NCI-H2227 (cell line): ENCODE measurements at regions not wholly inside any gene's neighbourhood (a gene's known extent, or its start where the extent isn't known, plus 50 kb on each side); places are given as distances from the start of the nearest gene placed in this dataset.

ENCODE experiments used
- DNase-seq: peaks from one replicate; lab custom pipeline; 2025; ENCODE audit not compliant: unreplicated experiment; lab: John Stamatoyannopoulos, UW

- no peak for DNase-seq
Observed at GRCh38 chr9:109939698-109940342, 159.8 kb downstream of the PALM2AKAP2 start.

- DNase-seq = no peak
Observed at GRCh38 chr9:109940561-109940960, 160.6 kb downstream of the PALM2AKAP2 start.

GRCh38 chr9:109941771-109942170, 161.8 kb downstream of the PALM2AKAP2 start:
- no peak for DNase-seq

GRCh38 chr9:109945573-109945972, 165.6 kb downstream of the PALM2AKAP2 start:
- no peak for DNase-seq

- no peak for DNase-seq
Observed at GRCh38 chr9:109948453-109948852, 168.5 kb downstream of the PALM2AKAP2 start.

GRCh38 chr9:109950710-109951443, 170.9 kb downstream of the PALM2AKAP2 start:
- DNase-seq = no peak

GRCh38 chr9:109953300-109953699, 173.3 kb downstream of the PALM2AKAP2 start:
- DNase-seq = no peak

- DNase-seq = no peak
Observed at GRCh38 chr9:109953813-109954497, 174.0 kb downstream of the PALM2AKAP2 start.

GRCh38 chr9:109956717-109957440, 176.9 kb downstream of the PALM2AKAP2 start:
- DNase-seq = peak; percentile 66

- DNase-seq = no peak
Observed at GRCh38 chr9:109959679-109960078, 179.7 kb downstream of the PALM2AKAP2 start.

- no peak for DNase-seq
Observed at GRCh38 chr9:109961626-109962025, 181.6 kb downstream of the PALM2AKAP2 start.

GRCh38 chr9:109962215-109962614, 182.2 kb downstream of the PALM2AKAP2 start:
- no peak for DNase-seq

GRCh38 chr9:109963079-109963478, 183.1 kb downstream of the PALM2AKAP2 start:
- no peak for DNase-seq

GRCh38 chr9:109966643-109967368, 186.8 kb downstream of the PALM2AKAP2 start:
- DNase-seq = no peak

GRCh38 chr9:109967651-109968642, 187.9 kb downstream of the PALM2AKAP2 start:
- no peak for DNase-seq

GRCh38 chr9:109969011-109969410, 189.0 kb downstream of the PALM2AKAP2 start:
- DNase-seq = peak; percentile 5

- DNase-seq = no peak
Observed at GRCh38 chr9:109969573-109970237, 189.7 kb downstream of the PALM2AKAP2 start.

- no peak for DNase-seq
Observed at GRCh38 chr9:109971226-109971625, 191.2 kb downstream of the PALM2AKAP2 start.
